HEK293T (cell line): ENCODE measurements at regions not wholly inside any gene's neighbourhood (a gene's known extent, or its start where the extent isn't known, plus 50 kb on each side); places are given as distances from the start of the nearest gene placed in this dataset.

Experiments
- BHLHE40 ChIP-seq: fragments of 450-650 bp; IDR thresholded peaks from 2 replicates; pipeline ENCODE4 v1.6.1; 2016; ENCODE audit warnings: mild to moderate bottlenecking, moderate library complexity, borderline replicate concordance
- SUZ12 ChIP-seq: fragments of 450-650 bp; IDR thresholded peaks from 2 replicates; pipeline ENCODE4 v1.6.1; 2016; ENCODE audit warnings: mild to moderate bottlenecking
- TARDBP ChIP-seq: fragments of 450-650 bp; IDR thresholded peaks from 2 replicates; pipeline ENCODE4 v1.6.1; 2016

DNA sequence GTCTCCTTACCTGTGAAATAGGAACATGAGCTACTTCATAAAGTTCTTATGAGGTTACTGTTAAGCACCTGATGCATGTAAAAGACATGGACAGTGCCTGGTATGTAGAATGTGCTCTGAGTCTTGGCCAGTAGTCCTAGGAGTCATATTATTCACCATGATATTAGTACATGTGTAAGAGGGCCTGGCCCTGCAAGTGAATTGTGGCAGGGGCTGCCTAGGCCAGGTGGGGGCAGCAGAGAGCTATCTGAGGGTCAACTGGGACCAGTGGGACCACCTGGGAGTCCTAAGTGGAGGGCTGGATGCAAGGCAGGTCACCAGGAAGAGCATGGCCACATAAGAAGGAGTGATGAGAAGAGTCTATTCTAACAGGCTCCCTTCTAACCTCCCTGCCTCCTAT is 529.5 kb downstream of the SOX6 start:
- TF ChIP-seq SUZ12 (no peak), BHLHE40 (no peak), TARDBP (no peak)
